SK-N-SH treated with all-trans-retinoic acid at 6 μM for 48 hours (cell line): ENCODE measurements at regions not wholly inside any gene's neighbourhood (a gene's known extent, or its start where the extent isn't known, plus 50 kb on each side); places are given as distances from the start of the nearest gene placed in this dataset.

ENCODE experiments used
- ARNTL ChIP-seq: fragments of 450-650 bp; formaldehyde crosslinking; IDR thresholded peaks from 2 replicates; pipeline ENCODE4 v1.5.0; 2020; ENCODE audit warnings: low read depth, mild to moderate bottlenecking, moderate library complexity, borderline replicate concordance
- BACH2 ChIP-seq: fragments of 250-450 bp; sonication (Bioruptor Pico); IDR thresholded peaks from 2 replicates; pipeline ENCODE4 v1.9.0; 2021; ENCODE audit warnings: mild to moderate bottlenecking, borderline replicate concordance
- CSDC2 ChIP-seq: fragments of 250-450 bp; sonication (Bioruptor Pico); IDR thresholded peaks from 2 replicates; pipeline ENCODE4 v1.5.0; 2020; ENCODE audit warnings: mild to moderate bottlenecking, moderate library complexity
- ESRRG ChIP-seq: fragments of 250-450 bp; sonication (Bioruptor Pico); IDR thresholded peaks from 2 replicates; pipeline ENCODE4 v1.6.1; 2021; ENCODE audit warnings: mild to moderate bottlenecking
- ISL1 ChIP-seq: fragments of 250-450 bp; sonication (Bioruptor Pico); IDR thresholded peaks from 2 replicates; pipeline ENCODE4 v2.1.2; 2022; ENCODE audit warnings: mild to moderate bottlenecking, moderate library complexity
- PPARA ChIP-seq: fragments of 250-450 bp; sonication (Bioruptor Pico); IDR thresholded peaks from 2 replicates; pipeline ENCODE4 v1.5.0; 2020; ENCODE audit warnings: mild to moderate bottlenecking, borderline replicate concordance
- SNAI2 ChIP-seq: fragments of 250-450 bp; sonication (Bioruptor Pico); IDR thresholded peaks from 2 replicates; pipeline ENCODE4 v1.5.0; 2020; ENCODE audit warnings: mild to moderate bottlenecking, moderate library complexity
- ZFP3 ChIP-seq: fragments of 250-450 bp; sonication (Bioruptor Pico); IDR thresholded peaks from 2 replicates; pipeline ENCODE4 v1.5.0; 2020; ENCODE audit warnings: mild to moderate bottlenecking, moderate library complexity
- ZNF565 ChIP-seq: fragments of 450-650 bp; formaldehyde crosslinking; conservative IDR thresholded peaks from 2 replicates; pipeline ENCODE4 v1.5.0; 2020; ENCODE audit warnings: low read depth, mild to moderate bottlenecking, moderate library complexity
- ZNF70 ChIP-seq: fragments of 450-650 bp; formaldehyde crosslinking; IDR thresholded peaks from 2 replicates; pipeline ENCODE4 v1.5.0; 2020; ENCODE audit warnings: mild to moderate bottlenecking, moderate library complexity
- ZNF8 ChIP-seq: fragments of 450-650 bp; formaldehyde crosslinking; IDR thresholded peaks from 2 replicates; pipeline ENCODE4 v1.5.0; 2020; ENCODE audit warnings: mild to moderate bottlenecking, moderate library complexity
- TF ChIP-seq, protein P1 (sequence below): fragments of 250-450 bp; sonication (Bioruptor Pico); IDR thresholded peaks from 2 replicates; pipeline ENCODE4 v1.5.1; 2021; ENCODE audit warnings: mild to moderate bottlenecking, moderate library complexity
- TF ChIP-seq, protein P2 (sequence below): fragments of 250-450 bp; sonication (Bioruptor Pico); IDR thresholded peaks from 2 replicates; pipeline ENCODE4 v1.8.0; 2020; ENCODE audit warnings: mild to moderate bottlenecking, moderate library complexity, borderline replicate concordance
- TF ChIP-seq, protein P3 (sequence below): fragments of 250-450 bp; sonication (Bioruptor Pico); IDR thresholded peaks from 2 replicates; pipeline ENCODE4 v1.8.0; 2021; ENCODE audit warnings: low read depth, mild to moderate bottlenecking, moderate library complexity, borderline replicate concordance

DNA sequence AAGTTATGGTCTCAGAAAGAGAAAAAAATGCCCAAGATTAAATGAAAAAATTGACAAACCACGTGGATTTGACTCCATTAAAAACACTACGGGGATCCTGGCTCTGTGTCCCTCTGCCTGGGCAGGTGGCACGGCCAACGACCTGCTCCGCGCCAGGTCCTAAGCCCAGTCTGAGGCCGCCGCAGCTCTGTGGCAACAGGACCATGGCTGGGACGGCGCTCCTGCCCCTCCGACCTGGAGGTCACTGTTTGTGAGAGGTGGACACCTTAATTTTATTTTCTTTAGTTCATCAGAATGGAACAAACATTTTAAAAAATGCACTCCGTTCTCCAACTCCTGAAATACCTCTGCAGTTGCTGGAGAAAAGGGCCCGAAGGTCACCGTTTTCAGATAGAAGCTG, 369.4 kb downstream of the CDH9 start:
- TF ChIP-seq, protein P1, sequence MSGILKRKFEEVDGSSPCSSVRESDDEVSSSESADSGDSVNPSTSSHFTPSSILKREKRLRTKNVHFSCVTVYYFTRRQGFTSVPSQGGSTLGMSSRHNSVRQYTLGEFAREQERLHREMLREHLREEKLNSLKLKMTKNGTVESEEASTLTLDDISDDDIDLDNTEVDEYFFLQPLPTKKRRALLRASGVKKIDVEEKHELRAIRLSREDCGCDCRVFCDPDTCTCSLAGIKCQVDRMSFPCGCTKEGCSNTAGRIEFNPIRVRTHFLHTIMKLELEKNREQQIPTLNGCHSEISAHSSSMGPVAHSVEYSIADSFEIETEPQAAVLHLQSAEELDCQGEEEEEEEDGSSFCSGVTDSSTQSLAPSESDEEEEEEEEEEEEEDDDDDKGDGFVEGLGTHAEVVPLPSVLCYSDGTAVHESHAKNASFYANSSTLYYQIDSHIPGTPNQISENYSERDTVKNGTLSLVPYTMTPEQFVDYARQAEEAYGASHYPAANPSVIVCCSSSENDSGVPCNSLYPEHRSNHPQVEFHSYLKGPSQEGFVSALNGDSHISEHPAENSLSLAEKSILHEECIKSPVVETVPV (CRISPR knock-in tag): no peak
- TF ChIP-seq SNAI2 (CRISPR knock-in tag): no peak
- TF ChIP-seq ARNTL (CRISPR knock-in tag): no peak
- TF ChIP-seq BACH2: no peak
- TF ChIP-seq CSDC2 (CRISPR knock-in tag): no peak
- TF ChIP-seq ZNF565 (CRISPR knock-in tag): no peak
- no peak for TF ChIP-seq PPARA
- TF ChIP-seq, protein P2, sequence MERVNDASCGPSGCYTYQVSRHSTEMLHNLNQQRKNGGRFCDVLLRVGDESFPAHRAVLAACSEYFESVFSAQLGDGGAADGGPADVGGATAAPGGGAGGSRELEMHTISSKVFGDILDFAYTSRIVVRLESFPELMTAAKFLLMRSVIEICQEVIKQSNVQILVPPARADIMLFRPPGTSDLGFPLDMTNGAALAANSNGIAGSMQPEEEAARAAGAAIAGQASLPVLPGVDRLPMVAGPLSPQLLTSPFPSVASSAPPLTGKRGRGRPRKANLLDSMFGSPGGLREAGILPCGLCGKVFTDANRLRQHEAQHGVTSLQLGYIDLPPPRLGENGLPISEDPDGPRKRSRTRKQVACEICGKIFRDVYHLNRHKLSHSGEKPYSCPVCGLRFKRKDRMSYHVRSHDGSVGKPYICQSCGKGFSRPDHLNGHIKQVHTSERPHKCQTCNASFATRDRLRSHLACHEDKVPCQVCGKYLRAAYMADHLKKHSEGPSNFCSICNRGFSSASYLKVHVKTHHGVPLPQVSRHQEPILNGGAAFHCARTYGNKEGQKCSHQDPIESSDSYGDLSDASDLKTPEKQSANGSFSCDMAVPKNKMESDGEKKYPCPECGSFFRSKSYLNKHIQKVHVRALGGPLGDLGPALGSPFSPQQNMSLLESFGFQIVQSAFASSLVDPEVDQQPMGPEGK: no peak
- TF ChIP-seq ZNF70 (CRISPR knock-in tag): no peak
- TF ChIP-seq ESRRG (CRISPR knock-in tag): no peak
- no peak for TF ChIP-seq ISL1 (CRISPR knock-in tag)
- no peak for TF ChIP-seq ZFP3 (CRISPR knock-in tag)
- TF ChIP-seq, protein P3, sequence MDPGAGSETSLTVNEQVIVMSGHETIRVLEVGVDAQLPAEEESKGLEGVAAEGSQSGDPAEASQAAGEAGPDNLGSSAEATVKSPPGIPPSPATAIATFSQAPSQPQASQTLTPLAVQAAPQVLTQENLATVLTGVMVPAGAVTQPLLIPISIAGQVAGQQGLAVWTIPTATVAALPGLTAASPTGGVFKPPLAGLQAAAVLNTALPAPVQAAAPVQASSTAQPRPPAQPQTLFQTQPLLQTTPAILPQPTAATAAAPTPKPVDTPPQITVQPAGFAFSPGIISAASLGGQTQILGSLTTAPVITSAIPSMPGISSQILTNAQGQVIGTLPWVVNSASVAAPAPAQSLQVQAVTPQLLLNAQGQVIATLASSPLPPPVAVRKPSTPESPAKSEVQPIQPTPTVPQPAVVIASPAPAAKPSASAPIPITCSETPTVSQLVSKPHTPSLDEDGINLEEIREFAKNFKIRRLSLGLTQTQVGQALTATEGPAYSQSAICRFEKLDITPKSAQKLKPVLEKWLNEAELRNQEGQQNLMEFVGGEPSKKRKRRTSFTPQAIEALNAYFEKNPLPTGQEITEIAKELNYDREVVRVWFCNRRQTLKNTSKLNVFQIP (CRISPR knock-in tag): no peak
- no peak for TF ChIP-seq ZNF8 (CRISPR knock-in tag)
